CD4-positive, CD25-positive, alpha-beta regulatory T cell (primary cell): ENCODE measurements at regions not wholly inside any gene's neighbourhood (a gene's known extent, or its start where the extent isn't known, plus 50 kb on each side); places are given as distances from the start of the nearest gene placed in this dataset.
A peak's percentile ranks its signal among the peaks of the same experiment; 100 is the strongest.

Experiments
- ATAC-seq, 2 donors: fragments of 150-1000 bp; cut with Tn5 transposase; one replicate each; pipeline ENCODE4 v1.10.0; 2021; ENCODE audit warnings: low read depth in 2 of 2, moderate number of reproducible peaks in 2 of 2, moderate library complexity in 1 of 2
- DNase-seq, 3 donors: peaks; one replicate each; pipeline versions ENCODE4 v3.0.0 to v3.0.0-alpha.2; 2012 to 2022; ENCODE audit warnings: mixed read lengths in 1 of 3
- H3K27ac ChIP-seq: one replicate; pipeline ENCODE4 v1.7.0; 2013; ENCODE audit warnings: mild to moderate bottlenecking, low read length; ENCODE audit not compliant: insufficient read depth, poor library complexity, severe bottlenecking
- H3K27me3 ChIP-seq: one replicate; pipeline ENCODE4 v1.7.0; 2013; ENCODE audit warnings: low read length; ENCODE audit not compliant: control insufficient read depth, insufficient read depth
- H3K36me3 ChIP-seq: one replicate; pipeline ENCODE4 v1.7.0; 2013; ENCODE audit warnings: mild to moderate bottlenecking, low read length, moderate library complexity; ENCODE audit not compliant: control insufficient read depth, insufficient read depth
- H3K4me1 ChIP-seq: 2 replicates; pipeline ENCODE4 v1.7.0; 2013; ENCODE audit warnings: mild to moderate bottlenecking, low read length; ENCODE audit not compliant: insufficient read depth, control insufficient read depth, poor library complexity, severe bottlenecking
- H3K4me3 ChIP-seq: one replicate; pipeline ENCODE4 v1.7.0; 2013; ENCODE audit warnings: low read depth, mild to moderate bottlenecking, low read length, moderate library complexity
- H3K9me3 ChIP-seq, 2 experiments: 1 replicate in 1 of 2; 2 replicates in 1 of 2; pipeline ENCODE4 v1.7.0; 2013; ENCODE audit warnings: low read length in 2 of 2, mild to moderate bottlenecking in 1 of 2, moderate library complexity in 1 of 2; ENCODE audit not compliant: control insufficient read depth in 2 of 2
- H3K27ac Mint-ChIP-seq, 3 donors: one replicate each; pipeline ENCODE4 v1.8.0; 2020 to 2022; ENCODE audit warnings: mild to moderate bottlenecking in 3 of 3, mixed read lengths in 3 of 3, moderate library complexity in 2 of 3
- H3K27me3 Mint-ChIP-seq: one replicate; pipeline ENCODE4 v1.8.0; 2022; ENCODE audit warnings: mild to moderate bottlenecking, mixed read lengths
- H3K36me3 Mint-ChIP-seq: one replicate; pipeline ENCODE4 v1.8.0; 2020; ENCODE audit warnings: mixed read lengths
- H3K4me1 Mint-ChIP-seq, 4 donors: one replicate each; pipeline ENCODE4 v1.8.0; 2020 to 2022; ENCODE audit warnings: mixed read lengths in 4 of 4, mild to moderate bottlenecking in 1 of 4
- H3K4me3 Mint-ChIP-seq, 4 donors: one replicate each; pipeline ENCODE4 v1.8.0; 2020 to 2022; ENCODE audit warnings: mild to moderate bottlenecking in 4 of 4, mixed read lengths in 4 of 4, moderate library complexity in 3 of 4
- H3K9me3 Mint-ChIP-seq, 7 donors: one replicate each; pipeline ENCODE4 v1.8.0; 2020 to 2022; ENCODE audit warnings: mixed read lengths in 7 of 7, mild to moderate bottlenecking in 3 of 7, moderate library complexity in 2 of 7

DNA sequence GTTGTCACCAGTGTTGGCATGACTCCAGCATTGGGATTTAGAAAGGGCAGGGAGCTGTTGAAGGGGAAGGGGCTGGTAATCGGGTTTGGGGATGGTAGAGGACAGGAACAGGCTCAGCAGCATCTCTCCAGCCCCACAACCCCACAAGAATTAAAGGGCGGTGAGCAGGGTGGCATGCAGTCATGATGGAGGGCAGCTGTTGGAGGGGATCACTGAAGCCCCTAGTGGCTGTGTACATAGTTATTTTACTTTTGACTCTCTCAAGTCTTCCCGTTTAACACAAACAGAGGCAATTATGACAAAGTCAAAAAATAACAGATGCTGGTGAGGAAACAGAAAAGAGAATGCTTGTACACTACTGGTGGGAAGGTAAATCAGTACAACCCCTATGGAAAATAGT is 213.8 kb downstream of the URB2 start:
- no peaks in the 10 kb centered on the region for H3K27me3 ChIP-seq

DNA sequence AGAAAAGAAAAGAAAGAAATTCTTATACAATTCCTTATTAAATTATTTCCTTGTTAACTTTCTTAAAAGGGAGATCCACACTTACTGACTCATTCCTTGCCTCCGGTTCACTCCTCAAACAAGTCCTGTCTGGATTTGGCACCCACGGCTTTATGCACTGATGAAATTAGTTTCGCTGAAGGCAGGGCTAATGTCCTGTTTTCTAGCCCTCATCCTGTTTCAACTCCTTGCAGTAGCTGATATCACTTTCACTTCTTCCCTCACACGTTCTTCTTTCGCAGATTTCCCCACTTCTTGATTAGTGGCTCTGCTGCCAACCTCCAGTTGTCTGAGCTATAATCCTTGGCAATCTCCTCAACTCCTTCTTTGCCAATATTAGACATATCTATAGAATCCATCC is 215.2 kb downstream of the URB2 start:
- Mint-ChIP-seq H3K4me1 (no peaks in the 10 kb centered on the region), H3K9me3 (peaks cover 0 to 4% (median 0%) of the 10 kb centered on the region in 7 donors), H3K36me3 (no peaks in the 10 kb centered on the region), H3K27me3 (peaks cover 12% of the 10 kb centered on the region), H3K4me3 (no peak overlapping the region), H3K27ac (no peak overlapping the region)
- Histone ChIP-seq H3K4me3 (no peak overlapping the region), H3K27ac (no peak overlapping the region), H3K9me3 (no peaks in the 10 kb centered on the region), H3K27me3 (peaks cover 3% of the 10 kb centered on the region), H3K36me3 (no peaks in the 10 kb centered on the region), H3K4me1 (no peaks in the 10 kb centered on the region)
- ATAC-seq (no peak), DNase-seq (no peak)

More for the DNA sequence above, 213.8 kb downstream of the URB2 start:
- Mint-ChIP-seq H3K36me3 (no peaks in the 10 kb centered on the region), H3K9me3 (peaks cover 0 to 4% (median 0%) of the 10 kb centered on the region in 7 donors), H3K27me3 (peaks cover 8% of the 10 kb centered on the region), H3K27ac (no peak overlapping the region), H3K4me3 (no peak overlapping the region), H3K4me1 (no peaks in the 10 kb centered on the region)
- H3K4me3 ChIP-seq, result no peak overlapping the region
- H3K27ac ChIP-seq, result no peak overlapping the region
- no peaks in the 10 kb centered on the region for H3K36me3 ChIP-seq
- ATAC-seq, result no peak
- DNase-seq, result no peak
- H3K4me1 ChIP-seq, result no peaks in the 10 kb centered on the region
- H3K9me3 ChIP-seq, result no peaks in the 10 kb centered on the region

GRCh38 chr1:229842302-229843255 is 216.5 kb downstream of the URB2 start:
- H3K36me3 ChIP-seq, result no peaks in the 10 kb centered on the region
- H3K4me1 ChIP-seq, result no peaks in the 10 kb centered on the region
- H3K9me3 Mint-ChIP-seq, result peaks cover 0 to 4% (median 0%) of the 10 kb centered on the region in 7 donors
- peaks cover 3% of the 10 kb centered on the region for H3K27me3 ChIP-seq
- peaks cover 12% of the 10 kb centered on the region for H3K27me3 Mint-ChIP-seq
- no peaks in the 10 kb centered on the region for H3K4me1 Mint-ChIP-seq
- DNase-seq (no peak), ATAC-seq (no peak)
- no peaks in the 10 kb centered on the region for H3K9me3 ChIP-seq
- H3K27ac ChIP-seq, result no peak overlapping the region
- no peaks in the 10 kb centered on the region for H3K36me3 Mint-ChIP-seq
- no peak overlapping the region for H3K27ac Mint-ChIP-seq
- H3K4me3 Mint-ChIP-seq, result no peak overlapping the region
- no peak overlapping the region for H3K4me3 ChIP-seq

DNA sequence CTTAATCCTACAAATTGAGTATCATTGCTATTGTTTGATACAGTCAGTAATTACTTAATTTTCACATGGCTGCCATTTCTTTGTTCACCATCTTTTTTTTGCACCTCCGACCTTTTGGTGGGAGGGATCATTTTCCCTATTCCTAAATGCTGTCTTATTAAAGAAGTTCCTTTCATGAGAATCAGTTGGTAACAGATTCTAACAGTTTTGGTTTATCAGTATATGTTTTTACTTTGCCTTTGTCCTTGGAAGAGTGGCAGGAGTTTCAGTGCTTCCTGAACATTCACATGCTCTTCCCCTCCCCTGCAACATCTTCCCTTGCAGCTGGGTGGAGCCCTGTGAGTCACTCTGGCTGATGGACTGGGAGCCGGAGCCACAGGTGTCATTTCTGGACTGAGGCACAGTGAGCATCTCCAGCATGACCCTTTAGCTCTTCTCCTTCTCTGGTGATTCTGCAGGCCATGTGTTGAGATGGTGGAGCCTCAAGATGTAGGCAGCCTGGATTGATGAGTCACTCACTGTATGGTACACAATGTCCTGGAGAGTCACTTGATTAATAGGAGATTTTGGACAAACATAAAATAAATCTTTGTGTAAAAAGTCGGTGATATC is 217.7 kb downstream of the URB2 start:
- Mint-ChIP-seq H3K36me3 (no peaks in the 10 kb centered on the region), H3K27ac (no peak overlapping the region), H3K9me3 (peaks cover 0 to 4% (median 0%) of the 10 kb centered on the region in 7 donors), H3K27me3 (peaks cover 12% of the 10 kb centered on the region), H3K4me3 (no peak overlapping the region), H3K4me1 (no peaks in the 10 kb centered on the region)
- no peak overlapping the region for H3K4me3 ChIP-seq
- H3K27ac ChIP-seq, result no peak overlapping the region
- H3K27me3 ChIP-seq, result peaks cover 3% of the 10 kb centered on the region
- H3K9me3 ChIP-seq, result no peaks in the 10 kb centered on the region
- DNase-seq, result no peak
- no peaks in the 10 kb centered on the region for H3K4me1 ChIP-seq
- ATAC-seq, result no peak
- H3K36me3 ChIP-seq, result no peaks in the 10 kb centered on the region

- Mint-ChIP-seq H3K27me3 (peaks cover 12% of the 10 kb centered on the region), H3K36me3 (no peaks in the 10 kb centered on the region), H3K27ac (no peak overlapping the region), H3K4me3 (no peak overlapping the region), H3K9me3 (peaks cover 0 to 4% (median 0%) of the 10 kb centered on the region in 7 donors), H3K4me1 (no peaks in the 10 kb centered on the region)
- H3K9me3 ChIP-seq, result no peaks in the 10 kb centered on the region
- ATAC-seq (no peak), DNase-seq (no peak)
- no peak overlapping the region for H3K27ac ChIP-seq
- H3K27me3 ChIP-seq, result peaks cover 3% of the 10 kb centered on the region
- no peaks in the 10 kb centered on the region for H3K4me1 ChIP-seq
- no peak overlapping the region for H3K4me3 ChIP-seq
- no peaks in the 10 kb centered on the region for H3K36me3 ChIP-seq
These were observed 218.6 kb downstream of the URB2 start for GRCh38 chr1:229844675-229845074.

GRCh38 chr1:229845410-229846138 is 219.5 kb downstream of the URB2 start:
- no peak for DNase-seq
- no peak overlapping the region for H3K4me3 ChIP-seq
- H3K9me3 Mint-ChIP-seq, result peaks cover 0 to 4% (median 0%) of the 10 kb centered on the region in 7 donors
- H3K4me3 Mint-ChIP-seq, result no peak overlapping the region
- no peaks in the 10 kb centered on the region for H3K36me3 ChIP-seq
- no peaks in the 10 kb centered on the region for H3K4me1 ChIP-seq
- no peaks in the 10 kb centered on the region for H3K9me3 ChIP-seq
- H3K4me1 Mint-ChIP-seq, result no peaks in the 10 kb centered on the region
- H3K27me3 Mint-ChIP-seq, result peaks cover 12% of the 10 kb centered on the region
- no peak for ATAC-seq
- H3K27ac Mint-ChIP-seq, result no peak overlapping the region
- peaks cover 3% of the 10 kb centered on the region for H3K27me3 ChIP-seq
- H3K36me3 Mint-ChIP-seq, result no peaks in the 10 kb centered on the region
- no peak overlapping the region for H3K27ac ChIP-seq

DNA sequence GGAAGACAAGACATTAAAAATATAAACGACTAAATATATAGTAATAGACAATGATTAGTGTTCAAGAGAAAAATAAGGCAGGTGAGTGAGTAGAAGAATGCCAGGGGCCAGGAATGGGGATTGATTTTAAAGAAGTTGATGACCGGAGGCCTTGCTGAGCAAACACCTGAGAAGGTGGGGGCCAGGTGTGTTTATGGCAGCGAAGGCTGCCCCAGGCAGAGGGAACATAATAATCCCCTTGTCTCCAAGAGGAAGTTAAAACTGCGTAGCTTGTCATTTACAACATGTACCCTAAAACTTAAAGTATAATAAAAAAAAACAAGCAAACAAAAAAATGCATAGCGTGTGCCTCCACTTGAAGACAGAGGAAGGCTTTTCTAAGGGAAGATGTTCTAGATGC is 220.3 kb downstream of the URB2 start:
- Mint-ChIP-seq H3K36me3 (no peaks in the 10 kb centered on the region), H3K9me3 (peaks cover 0 to 4% (median 0%) of the 10 kb centered on the region in 7 donors), H3K27me3 (peaks cover 12% of the 10 kb centered on the region), H3K4me1 (no peaks in the 10 kb centered on the region), H3K27ac (no peak overlapping the region), H3K4me3 (peak overlapping the region in 1 of 4 donors; percentile 28)
- Histone ChIP-seq H3K27ac (no peak overlapping the region), H3K4me1 (no peaks in the 10 kb centered on the region), H3K4me3 (no peak overlapping the region), H3K9me3 (no peaks in the 10 kb centered on the region), H3K27me3 (peaks cover 3% of the 10 kb centered on the region), H3K36me3 (no peaks in the 10 kb centered on the region)
- no peak for ATAC-seq
- no peak for DNase-seq
